ENCODE measurements at regions not wholly inside any gene's neighbourhood (a gene's known extent, or its start where the extent isn't known, plus 50 kb on each side); places are given as distances from the start of the nearest gene placed in this dataset.
"Not testable (repeated sequence)": the region's sequence is repeated elsewhere in the genome, so short reads cannot be mapped to it uniquely, and the experiment has no call there.

DNA sequence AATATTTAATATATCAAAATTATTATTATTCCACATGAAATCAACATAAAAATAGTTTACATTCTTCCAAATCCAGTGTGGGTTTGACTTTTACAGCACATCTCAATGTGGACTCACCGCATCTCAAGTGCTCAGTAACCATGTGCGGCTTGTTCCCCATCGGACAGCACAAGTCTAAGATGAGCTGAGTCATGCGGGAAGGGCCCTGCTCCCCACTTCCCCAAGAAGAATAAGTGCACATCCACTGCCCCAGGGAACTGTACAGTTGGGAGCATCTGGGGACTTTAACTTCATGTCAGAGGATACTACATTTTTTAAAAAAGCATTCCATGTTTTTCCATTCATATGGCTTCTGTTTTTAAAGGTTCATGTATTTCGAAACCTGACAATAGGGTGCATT, 325.6 kb downstream of the BTBD3 start:
- TF ChIP-seq, protein P1, sequence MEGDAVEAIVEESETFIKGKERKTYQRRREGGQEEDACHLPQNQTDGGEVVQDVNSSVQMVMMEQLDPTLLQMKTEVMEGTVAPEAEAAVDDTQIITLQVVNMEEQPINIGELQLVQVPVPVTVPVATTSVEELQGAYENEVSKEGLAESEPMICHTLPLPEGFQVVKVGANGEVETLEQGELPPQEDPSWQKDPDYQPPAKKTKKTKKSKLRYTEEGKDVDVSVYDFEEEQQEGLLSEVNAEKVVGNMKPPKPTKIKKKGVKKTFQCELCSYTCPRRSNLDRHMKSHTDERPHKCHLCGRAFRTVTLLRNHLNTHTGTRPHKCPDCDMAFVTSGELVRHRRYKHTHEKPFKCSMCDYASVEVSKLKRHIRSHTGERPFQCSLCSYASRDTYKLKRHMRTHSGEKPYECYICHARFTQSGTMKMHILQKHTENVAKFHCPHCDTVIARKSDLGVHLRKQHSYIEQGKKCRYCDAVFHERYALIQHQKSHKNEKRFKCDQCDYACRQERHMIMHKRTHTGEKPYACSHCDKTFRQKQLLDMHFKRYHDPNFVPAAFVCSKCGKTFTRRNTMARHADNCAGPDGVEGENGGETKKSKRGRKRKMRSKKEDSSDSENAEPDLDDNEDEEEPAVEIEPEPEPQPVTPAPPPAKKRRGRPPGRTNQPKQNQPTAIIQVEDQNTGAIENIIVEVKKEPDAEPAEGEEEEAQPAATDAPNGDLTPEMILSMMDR (conservative IDR thresholded peaks at IDR 0.05), result no peak
- no peak for DNase-seq (ENCODE audit: low read depth, low spot score)
- peaks cover 5% of the 10 kb centered on the region for H3K9me3 Mint-ChIP-seq
- H3K36me3 Mint-ChIP-seq (ENCODE audit: low read depth), result no peaks in the 10 kb centered on the region
- H3K4me3 Mint-ChIP-seq, result no peak overlapping the region
- peaks cover 7% of the 10 kb centered on the region for H3K4me1 Mint-ChIP-seq
- H3K27ac Mint-ChIP-seq (ENCODE audit: unreplicated experiment), result no peak overlapping the region
- no peaks in the 10 kb centered on the region for H3K27me3 Mint-ChIP-seq (ENCODE audit: low read depth)

DNA sequence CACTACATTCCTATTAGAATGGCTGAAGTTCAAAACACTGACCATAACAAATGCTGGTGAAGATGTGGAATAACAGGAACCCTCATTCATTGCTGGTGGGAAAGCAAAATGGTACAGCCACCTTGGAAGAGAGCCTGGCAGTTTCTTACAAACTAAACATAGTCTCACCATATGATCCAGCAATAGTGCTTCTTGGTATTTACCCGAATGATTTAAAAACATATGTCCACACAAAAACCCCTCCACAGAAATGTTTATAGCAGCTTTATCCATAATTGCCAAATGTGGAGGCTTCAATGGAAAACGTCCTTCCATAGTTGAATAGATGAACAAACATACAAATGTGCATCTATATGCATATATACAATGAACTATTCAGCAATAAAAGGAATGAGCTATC, 330.8 kb downstream of the BTBD3 start:
- no peak for DNase-seq (ENCODE audit: low read depth, low spot score)
- Mint-ChIP-seq H3K9me3 (peaks cover 9% of the 10 kb centered on the region), H3K27me3 (ENCODE audit: low read depth) (no peaks in the 10 kb centered on the region), H3K27ac (ENCODE audit: unreplicated experiment) (no peak overlapping the region), H3K36me3 (ENCODE audit: low read depth) (no peaks in the 10 kb centered on the region), H3K4me1 (peaks cover 10% of the 10 kb centered on the region), H3K4me3 (no peak overlapping the region)
- TF ChIP-seq, protein P1 (conservative IDR thresholded peaks at IDR 0.05), result no peak

DNA sequence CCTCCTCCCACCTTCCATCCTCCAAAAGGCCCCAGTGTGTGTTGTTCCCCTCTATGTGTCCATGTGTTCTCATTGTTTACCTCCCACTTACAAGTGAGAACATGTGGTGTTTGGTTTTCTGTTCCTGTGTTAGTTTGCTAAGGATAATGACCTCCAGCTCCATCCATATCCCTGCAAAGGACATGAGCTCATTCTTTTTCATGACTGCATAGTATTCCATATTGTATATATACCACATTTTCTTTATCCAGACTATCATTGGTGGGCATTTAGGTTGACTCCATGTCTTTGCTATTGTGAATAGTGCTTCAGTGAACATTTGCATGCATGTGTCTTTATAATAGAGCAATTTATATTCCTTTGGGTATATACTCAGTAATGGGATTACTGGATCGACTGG, 333.0 kb downstream of the BTBD3 start:
- H3K36me3 Mint-ChIP-seq (ENCODE audit: low read depth); H3K9me3 Mint-ChIP-seq; H3K27me3 Mint-ChIP-seq (ENCODE audit: low read depth); DNase-seq (ENCODE audit: low read depth, low spot score); H3K27ac Mint-ChIP-seq (ENCODE audit: unreplicated experiment); H3K4me3 Mint-ChIP-seq: not testable (repeated sequence)
- peaks cover 12% of the 10 kb centered on the region for H3K4me1 Mint-ChIP-seq

DNA sequence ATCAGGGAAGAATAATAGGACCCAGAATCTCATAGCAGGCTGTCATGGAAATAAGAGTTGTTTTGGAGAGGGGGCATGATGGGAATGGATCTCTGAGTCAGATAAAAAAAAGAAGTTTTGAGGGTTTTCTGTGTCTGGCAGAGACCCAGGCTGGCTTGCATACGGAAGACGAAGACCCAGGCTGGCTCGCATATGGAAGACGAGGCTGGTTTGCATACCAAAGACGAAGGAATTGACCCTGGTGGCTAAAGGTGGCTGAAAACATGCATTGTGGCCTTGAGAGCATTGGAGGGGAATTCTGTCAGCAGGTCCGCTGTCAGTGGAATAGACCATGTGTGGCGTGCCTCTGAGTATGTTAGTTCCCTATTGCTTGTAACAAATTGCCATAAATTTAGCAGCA, 335.1 kb downstream of the BTBD3 start:
- no peak for DNase-seq (ENCODE audit: low read depth, low spot score)

DNA sequence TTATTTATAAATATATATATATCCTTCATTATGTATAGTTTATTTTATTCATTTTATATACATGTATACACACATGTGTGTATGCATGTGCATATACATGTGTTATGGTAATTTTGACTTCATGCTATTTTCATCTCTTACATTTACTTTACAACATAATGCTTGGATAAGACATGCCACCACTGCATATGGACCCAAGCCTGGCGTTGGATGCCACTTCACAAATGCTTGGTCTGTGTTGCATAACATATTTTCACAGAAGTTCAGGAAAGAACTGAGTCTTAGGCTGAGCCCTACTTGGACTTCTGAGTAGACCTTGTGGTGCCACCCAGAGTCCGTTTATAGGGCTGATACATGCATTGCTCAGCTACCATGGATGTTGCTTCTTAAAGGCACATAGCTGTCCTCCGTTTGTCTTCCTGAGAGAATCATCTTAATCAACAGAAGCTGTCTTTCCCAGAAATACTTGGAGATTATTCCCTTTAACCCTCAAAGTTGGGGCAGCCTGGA, 337.8 kb downstream of the BTBD3 start:
- no peak overlapping the region for H3K27ac Mint-ChIP-seq (ENCODE audit: unreplicated experiment)
- no peaks in the 10 kb centered on the region for H3K36me3 Mint-ChIP-seq (ENCODE audit: low read depth)
- no peak for DNase-seq (ENCODE audit: low read depth, low spot score)
- no peaks in the 10 kb centered on the region for H3K27me3 Mint-ChIP-seq (ENCODE audit: low read depth)
- H3K4me3 Mint-ChIP-seq, result no peak overlapping the region
- TF ChIP-seq, protein P1 (conservative IDR thresholded peaks at IDR 0.05), result no peak
- H3K9me3 Mint-ChIP-seq, result peaks cover 4% of the 10 kb centered on the region
- H3K4me1 Mint-ChIP-seq, result peaks cover 12% of the 10 kb centered on the region

More for the DNA sequence above, 335.1 kb downstream of the BTBD3 start:
- Mint-ChIP-seq H3K9me3 (peaks cover 4% of the 10 kb centered on the region), H3K36me3 (ENCODE audit: low read depth) (no peaks in the 10 kb centered on the region), H3K4me1 (peaks cover 12% of the 10 kb centered on the region), H3K27me3 (ENCODE audit: low read depth) (no peaks in the 10 kb centered on the region), H3K27ac (ENCODE audit: unreplicated experiment) (no peak overlapping the region), H3K4me3 (no peak overlapping the region)
- TF ChIP-seq, protein P1 (conservative IDR thresholded peaks at IDR 0.05), result no peak

DNA sequence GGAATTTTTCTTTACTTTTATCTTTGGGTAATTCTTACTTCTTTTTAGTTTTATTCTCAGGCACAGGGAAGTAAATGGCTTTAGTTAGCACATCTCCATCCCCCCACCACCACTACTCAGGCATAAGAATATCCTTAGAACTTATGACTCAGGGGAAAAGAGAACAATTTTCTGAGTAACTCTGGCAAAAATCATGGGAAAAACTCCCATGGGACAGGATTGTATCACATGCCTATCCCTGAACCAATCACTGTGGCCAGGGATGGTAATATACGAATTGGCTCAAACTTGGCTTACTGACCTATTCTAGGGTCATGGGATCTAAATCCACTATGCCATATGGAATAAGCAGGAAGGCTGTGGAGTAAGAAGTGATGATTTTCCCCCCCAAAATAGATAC, 339.1 kb downstream of the BTBD3 start:
- H3K27ac Mint-ChIP-seq (ENCODE audit: unreplicated experiment), result no peak overlapping the region
- H3K9me3 Mint-ChIP-seq, result no peaks in the 10 kb centered on the region
- DNase-seq (ENCODE audit: low read depth, low spot score), result no peak
- no peaks in the 10 kb centered on the region for H3K27me3 Mint-ChIP-seq (ENCODE audit: low read depth)
- H3K36me3 Mint-ChIP-seq (ENCODE audit: low read depth), result no peaks in the 10 kb centered on the region
- no peak overlapping the region for H3K4me3 Mint-ChIP-seq
- peaks cover 12% of the 10 kb centered on the region for H3K4me1 Mint-ChIP-seq
- TF ChIP-seq, protein P1 (conservative IDR thresholded peaks at IDR 0.05), result no peak

Measured in neural crest cell (in vitro differentiated cells).